Lung microvascular endothelial cell (primary cell): ENCODE measurements at regions not wholly inside any gene's neighbourhood (a gene's known extent, or its start where the extent isn't known, plus 50 kb on each side); places are given as distances from the start of the nearest gene placed in this dataset.
A peak's percentile ranks its signal among the peaks of the same experiment; 100 is the strongest.

Source experiments
- DNase-seq, 2 donors: peaks; one replicate each; pipeline versions ENCODE4 v3.0.0 to v3.0.0-alpha.2; 2010; ENCODE audit warnings: low read depth in 2 of 2

- DNase-seq = no peak
Measured at GRCh38 chr7:25940086-25940906, 211.7 kb upstream of the NFE2L3 start.

GRCh38 chr7:25944777-25945515, 207.1 kb upstream of the NFE2L3 start:
- DNase-seq = no peak

- DNase-seq = no peak
Measured at GRCh38 chr7:25945608-25946007, 206.4 kb upstream of the NFE2L3 start.

- no peak for DNase-seq
Measured at GRCh38 chr7:25946181-25946580, 205.8 kb upstream of the NFE2L3 start.

- DNase-seq = no peak
Measured at GRCh38 chr7:25947669-25948516, 204.1 kb upstream of the NFE2L3 start.

GRCh38 chr7:25949736-25950487, 202.1 kb upstream of the NFE2L3 start:
- DNase-seq = no peak

- peak; percentile 14 to 53 for DNase-seq
Measured at GRCh38 chr7:25950488-25951413, 201.2 kb upstream of the NFE2L3 start.

- no peak for DNase-seq
Measured at GRCh38 chr7:25951414-25952260, 200.4 kb upstream of the NFE2L3 start.

GRCh38 chr7:25952261-25953057, 199.5 kb upstream of the NFE2L3 start:
- DNase-seq = no peak

GRCh38 chr7:25953859-25954258, 198.1 kb upstream of the NFE2L3 start:
- no peak for DNase-seq

GRCh38 chr7:25954395-25954794, 197.6 kb upstream of the NFE2L3 start:
- no peak for DNase-seq

- no peak for DNase-seq
Measured at GRCh38 chr7:25959168-25959734, 192.7 kb upstream of the NFE2L3 start.

- no peak for DNase-seq
Measured at GRCh38 chr7:25963733-25964132, 188.3 kb upstream of the NFE2L3 start.

GRCh38 chr7:25964483-25964991, 187.5 kb upstream of the NFE2L3 start:
- DNase-seq = no peak

- DNase-seq = peak in 1 of 2 donors; percentile 16
Measured at GRCh38 chr7:25965405-25966123, 186.4 kb upstream of the NFE2L3 start.

GRCh38 chr7:25966469-25966868, 185.5 kb upstream of the NFE2L3 start:
- no peak for DNase-seq
